Activated CD8-positive, alpha-beta memory T cell treated with anti-CD3 and anti-CD28 coated beads, Interleukin-2, amount 50 U/mL, for 1 hour (primary cell): ENCODE measurements at regions not wholly inside any gene's neighbourhood (a gene's known extent, or its start where the extent isn't known, plus 50 kb on each side); places are given as distances from the start of the nearest gene placed in this dataset.

Source experiments
- DNase-seq: peaks from one replicate; pipeline ENCODE4 v3.0.0-alpha.2; 2020; ENCODE audit errors: extremely low read depth

GRCh38 chr14:75333606-75334548, 55.2 kb downstream of the FOS start:
- peak; percentile 19 for DNase-seq

- DNase-seq = no peak
Measured at GRCh38 chr14:75334549-75335051, 56.0 kb downstream of the FOS start.

- DNase-seq = no peak
Measured at GRCh38 chr14:75335571-75335970, 56.9 kb downstream of the FOS start.

GRCh38 chr14:75338398-75338797, 59.8 kb downstream of the FOS start:
- no peak for DNase-seq

- DNase-seq = no peak
Measured at GRCh38 chr14:75339059-75339458, 60.4 kb downstream of the FOS start.

- no peak for DNase-seq
Measured at GRCh38 chr14:75340921-75341320, 62.3 kb downstream of the FOS start.

GRCh38 chr14:75341620-75342019, 63.0 kb downstream of the FOS start:
- DNase-seq = no peak

GRCh38 chr14:75342762-75343599, 64.4 kb downstream of the FOS start:
- DNase-seq = no peak

- DNase-seq = no peak
Measured at GRCh38 chr14:75343911-75344310, 65.3 kb downstream of the FOS start.

- DNase-seq = no peak
Measured at GRCh38 chr14:75344411-75344810, 65.8 kb downstream of the FOS start.

GRCh38 chr14:75350505-75351060, 72.0 kb downstream of the FOS start:
- DNase-seq = no peak

- DNase-seq = no peak
Measured at GRCh38 chr14:75359098-75359497, 68.7 kb upstream of the JDP2 start.

- DNase-seq = no peak
Measured at GRCh38 chr14:75361041-75361440, 66.8 kb upstream of the JDP2 start.

GRCh38 chr14:75361751-75362433, 65.9 kb upstream of the JDP2 start:
- DNase-seq = no peak

GRCh38 chr14:75363130-75363529, 64.7 kb upstream of the JDP2 start:
- no peak for DNase-seq

- DNase-seq = no peak
Measured at GRCh38 chr14:75363570-75364227, 64.1 kb upstream of the JDP2 start.

- no peak for DNase-seq
Measured at GRCh38 chr14:75365116-75365515, 62.7 kb upstream of the JDP2 start.

GRCh38 chr14:75366963-75367362, 60.9 kb upstream of the JDP2 start:
- DNase-seq = no peak

- no peak for DNase-seq
Measured at GRCh38 chr14:75368333-75368732, 59.5 kb upstream of the JDP2 start.

GRCh38 chr14:75369506-75369905, 58.3 kb upstream of the JDP2 start:
- no peak for DNase-seq
